ENCODE measurements at regions not wholly inside any gene's neighbourhood (a gene's known extent, or its start where the extent isn't known, plus 50 kb on each side); places are given as distances from the start of the nearest gene placed in this dataset.

DNA sequence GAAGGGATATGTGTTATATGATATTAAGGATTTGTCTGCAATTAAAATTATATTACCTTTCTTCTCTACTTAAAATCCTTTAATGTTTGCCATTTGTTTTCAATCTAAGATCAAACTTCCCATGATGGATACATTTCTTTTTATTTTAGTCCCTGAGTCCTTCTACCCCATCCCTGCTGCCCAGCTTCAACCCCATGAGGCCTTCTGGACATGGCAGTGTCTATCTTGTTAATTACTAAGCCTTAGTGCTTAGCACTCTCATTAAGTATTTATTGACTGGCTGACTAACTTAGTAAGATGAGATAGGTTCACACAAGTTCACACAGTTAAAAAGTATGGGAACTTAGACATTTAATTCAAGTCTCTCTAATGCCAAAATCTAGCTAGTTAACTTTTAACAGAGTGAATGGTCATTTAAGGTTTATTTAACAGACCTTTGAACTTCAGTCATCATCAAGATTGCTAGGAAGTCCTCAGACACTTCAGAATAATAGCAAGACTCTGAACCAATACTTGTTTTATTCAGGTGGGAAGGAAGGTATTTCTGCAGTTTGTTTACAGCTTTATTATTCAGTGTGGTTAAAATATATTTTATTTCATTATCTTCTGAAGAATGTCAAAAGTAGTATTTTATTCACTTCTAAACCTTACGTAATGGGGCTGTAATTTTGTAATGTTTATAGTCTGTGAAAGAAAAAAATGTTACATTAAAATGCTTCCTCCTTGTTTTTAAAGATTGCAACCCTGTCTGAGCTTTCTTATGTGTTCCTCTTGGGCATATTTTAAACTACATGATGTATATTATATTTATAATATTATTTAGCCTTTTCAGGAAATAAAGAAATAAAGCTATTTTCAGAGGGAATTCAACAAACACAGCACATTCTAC, 848.9 kb downstream of the REEP3 start:
- Histone ChIP-seq H3K4me3 (ENCODE audit: insufficient read length, low read depth) (no peak overlapping the region), H3K4me1 (ENCODE audit: insufficient read depth, insufficient read length) (no peaks in the 10 kb centered on the region), H3K9ac (ENCODE audit: insufficient read length, low read depth) (no peak overlapping the region), H3K36me3 (ENCODE audit: insufficient read depth, insufficient read length, low read length) (no peaks in the 10 kb centered on the region), H3K9me3 (ENCODE audit: insufficient read depth, low read length) (no peaks in the 10 kb centered on the region), H3K27me3 (ENCODE audit: insufficient read depth, insufficient read length) (no peaks in the 10 kb centered on the region)
- no peak for DNase-seq (ENCODE audit: low read depth, low spot score)
- TF ChIP-seq YY1 (IDR thresholded peaks at IDR 0.05; ENCODE audit: insufficient read depth, insufficient read length) (no peak), SUZ12 (IDR thresholded peaks at IDR 0.05; ENCODE audit: extremely low read depth, insufficient read depth, insufficient read length) (no peak)

GRCh38 chr10:64374346-64374745, 853.1 kb downstream of the REEP3 start:
- H3K36me3 ChIP-seq (ENCODE audit: insufficient read depth, insufficient read length, low read length) = no peaks in the 10 kb centered on the region
- no peaks in the 10 kb centered on the region for H3K27me3 ChIP-seq (ENCODE audit: insufficient read depth, insufficient read length)
- no peaks in the 10 kb centered on the region for H3K4me1 ChIP-seq (ENCODE audit: insufficient read depth, insufficient read length)
- TF ChIP-seq YY1 (IDR thresholded peaks at IDR 0.05; ENCODE audit: insufficient read depth, insufficient read length) (no peak), SUZ12 (IDR thresholded peaks at IDR 0.05; ENCODE audit: extremely low read depth, insufficient read depth, insufficient read length) (no peak), ZNF274 (IDR thresholded peaks at IDR 0.05; ENCODE audit: low read depth, low read length) (no peak)
- no peak overlapping the region for H3K9ac ChIP-seq (ENCODE audit: insufficient read length, low read depth)
- no peak overlapping the region for H3K4me3 ChIP-seq (ENCODE audit: insufficient read length, low read depth)
- no peaks in the 10 kb centered on the region for H3K9me3 ChIP-seq (ENCODE audit: insufficient read depth, low read length)
- no peak for DNase-seq (ENCODE audit: low read depth, low spot score)

DNA sequence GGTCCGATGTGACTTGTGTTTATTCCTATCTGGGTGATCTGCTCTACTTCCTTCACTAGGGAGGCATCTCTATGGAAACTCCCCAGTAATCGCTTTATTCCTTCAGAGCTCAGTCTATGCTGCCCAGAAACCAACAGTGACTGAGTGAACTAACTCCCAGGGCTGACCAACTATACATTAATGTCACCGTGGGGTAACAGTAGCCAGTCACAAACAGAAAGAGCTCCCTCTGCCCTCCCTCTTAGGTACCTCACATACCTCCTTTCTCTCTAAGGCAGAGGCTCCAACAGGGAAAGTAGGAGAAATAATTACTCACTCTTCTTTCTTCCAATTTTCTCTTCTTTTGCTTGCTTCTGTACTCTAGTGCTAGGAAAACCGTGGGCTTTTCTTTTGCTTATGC, 855.0 kb downstream of the REEP3 start:
- no peaks in the 10 kb centered on the region for H3K4me1 ChIP-seq (ENCODE audit: insufficient read depth, insufficient read length)
- H3K4me3 ChIP-seq (ENCODE audit: insufficient read length, low read depth) = no peak overlapping the region
- DNase-seq (ENCODE audit: low read depth, low spot score) = no peak
- H3K9ac ChIP-seq (ENCODE audit: insufficient read length, low read depth) = no peak overlapping the region
- TF ChIP-seq SUZ12 (IDR thresholded peaks at IDR 0.05; ENCODE audit: extremely low read depth, insufficient read depth, insufficient read length) (no peak), YY1 (IDR thresholded peaks at IDR 0.05; ENCODE audit: insufficient read depth, insufficient read length) (no peak), ZNF274 (IDR thresholded peaks at IDR 0.05; ENCODE audit: low read depth, low read length) (no peak)
- H3K27me3 ChIP-seq (ENCODE audit: insufficient read depth, insufficient read length) = no peaks in the 10 kb centered on the region
- H3K9me3 ChIP-seq (ENCODE audit: insufficient read depth, low read length) = no peaks in the 10 kb centered on the region
- no peaks in the 10 kb centered on the region for H3K36me3 ChIP-seq (ENCODE audit: insufficient read depth, insufficient read length, low read length)

GRCh38 chr10:64379898-64380297, 858.7 kb downstream of the REEP3 start:
- Histone ChIP-seq H3K4me3 (ENCODE audit: insufficient read length, low read depth) (no peak overlapping the region), H3K9ac (ENCODE audit: insufficient read length, low read depth) (no peak overlapping the region), H3K4me1 (ENCODE audit: insufficient read depth, insufficient read length) (peaks cover 2% of the 10 kb centered on the region), H3K27me3 (ENCODE audit: insufficient read depth, insufficient read length) (no peaks in the 10 kb centered on the region), H3K9me3 (ENCODE audit: insufficient read depth, low read length) (peaks cover 19% of the 10 kb centered on the region), H3K36me3 (ENCODE audit: insufficient read depth, insufficient read length, low read length) (no peaks in the 10 kb centered on the region)
- DNase-seq (ENCODE audit: low read depth, low spot score) = no peak
- TF ChIP-seq ZNF274 (IDR thresholded peaks at IDR 0.05; ENCODE audit: low read depth, low read length) (no peak), YY1 (IDR thresholded peaks at IDR 0.05; ENCODE audit: insufficient read depth, insufficient read length) (no peak), SUZ12 (IDR thresholded peaks at IDR 0.05; ENCODE audit: extremely low read depth, insufficient read depth, insufficient read length) (no peak)

GRCh38 chr10:64385355-64385754, 864.2 kb downstream of the REEP3 start:
- Histone ChIP-seq H3K4me3 (ENCODE audit: insufficient read length, low read depth) (no peak overlapping the region), H3K9me3 (ENCODE audit: insufficient read depth, low read length) (peaks cover 39% of the 10 kb centered on the region), H3K36me3 (ENCODE audit: insufficient read depth, insufficient read length, low read length) (no peaks in the 10 kb centered on the region), H3K4me1 (ENCODE audit: insufficient read depth, insufficient read length) (peaks cover 5% of the 10 kb centered on the region), H3K27me3 (ENCODE audit: insufficient read depth, insufficient read length) (no peaks in the 10 kb centered on the region), H3K9ac (ENCODE audit: insufficient read length, low read depth) (no peak overlapping the region)
- peak; percentile 84 for DNase-seq (ENCODE audit: low read depth, low spot score)
- TF ChIP-seq ZNF274 (IDR thresholded peaks at IDR 0.05; ENCODE audit: low read depth, low read length) (no peak), YY1 (IDR thresholded peaks at IDR 0.05; ENCODE audit: insufficient read depth, insufficient read length) (no peak), SUZ12 (IDR thresholded peaks at IDR 0.05; ENCODE audit: extremely low read depth, insufficient read depth, insufficient read length) (no peak)

DNA sequence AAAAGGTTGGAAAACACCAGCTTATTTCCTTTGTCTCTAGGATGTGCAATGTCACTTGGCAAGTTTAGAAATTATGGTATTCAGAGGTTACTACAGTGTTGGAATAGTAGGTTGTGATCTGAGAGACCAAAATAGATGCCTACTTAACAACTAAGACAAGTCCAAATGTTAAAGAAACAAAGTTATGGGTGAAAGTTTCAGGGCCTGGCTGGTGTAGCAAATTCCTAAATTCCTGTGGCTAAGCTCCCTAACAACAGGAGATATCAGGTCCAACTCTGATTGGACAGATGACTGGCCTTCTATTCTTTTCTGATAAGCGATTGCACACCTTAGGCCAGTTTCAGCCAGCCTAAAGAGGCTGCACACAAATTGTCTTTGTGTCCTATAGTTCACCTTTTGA, 873.5 kb downstream of the REEP3 start:
- no peak for DNase-seq (ENCODE audit: low read depth, low spot score)
- TF ChIP-seq SUZ12 (IDR thresholded peaks at IDR 0.05; ENCODE audit: extremely low read depth, insufficient read depth, insufficient read length) = no peak
- no peak for TF ChIP-seq YY1 (IDR thresholded peaks at IDR 0.05; ENCODE audit: insufficient read depth, insufficient read length)
- TF ChIP-seq ZNF274 (IDR thresholded peaks at IDR 0.05; ENCODE audit: low read depth, low read length) = no peak
- Histone ChIP-seq H3K4me1 (ENCODE audit: insufficient read depth, insufficient read length) (no peaks in the 10 kb centered on the region), H3K4me3 (ENCODE audit: insufficient read length, low read depth) (no peak overlapping the region), H3K27me3 (ENCODE audit: insufficient read depth, insufficient read length) (no peaks in the 10 kb centered on the region), H3K36me3 (ENCODE audit: insufficient read depth, insufficient read length, low read length) (no peaks in the 10 kb centered on the region), H3K9me3 (ENCODE audit: insufficient read depth, low read length) (0 out of 2 replicates have a peak, but pooled peaks cover 6% of the 10 kb centered on the region), H3K9ac (ENCODE audit: insufficient read length, low read depth) (no peak overlapping the region)

DNA sequence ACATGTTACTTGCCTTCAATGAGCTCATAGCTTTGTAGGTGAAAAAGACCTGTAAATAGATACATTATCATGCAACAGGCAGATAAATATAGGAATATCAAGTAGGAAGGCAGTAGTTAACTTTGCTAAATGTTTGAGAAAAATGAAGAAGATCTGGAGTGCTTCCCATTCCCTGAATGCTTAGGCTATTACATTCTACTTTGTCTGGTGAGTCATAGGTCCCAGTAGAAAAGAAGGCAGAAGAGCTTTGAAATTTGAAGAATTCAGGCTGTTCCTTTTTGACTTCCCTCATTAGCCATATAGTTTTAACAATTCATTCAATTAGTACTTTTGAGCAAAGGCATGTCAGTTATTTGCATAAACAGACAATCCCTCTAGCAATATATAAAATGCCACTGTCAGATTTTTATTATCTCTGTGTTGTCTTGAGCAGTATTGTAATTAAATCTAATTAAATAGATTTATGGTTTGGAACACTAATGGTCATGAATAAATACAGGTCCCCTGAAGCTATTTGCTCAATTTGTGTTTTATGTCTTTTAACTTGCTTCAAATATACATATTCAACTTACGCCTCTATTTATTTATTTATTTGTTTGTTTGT, 875.0 kb downstream of the REEP3 start:
- Histone ChIP-seq H3K27me3 (ENCODE audit: insufficient read depth, insufficient read length) (no peaks in the 10 kb centered on the region), H3K36me3 (ENCODE audit: insufficient read depth, insufficient read length, low read length) (no peaks in the 10 kb centered on the region), H3K9ac (ENCODE audit: insufficient read length, low read depth) (no peak overlapping the region), H3K4me1 (ENCODE audit: insufficient read depth, insufficient read length) (no peaks in the 10 kb centered on the region), H3K9me3 (ENCODE audit: insufficient read depth, low read length) (0 out of 2 replicates have a peak, but pooled peaks cover 6% of the 10 kb centered on the region), H3K4me3 (ENCODE audit: insufficient read length, low read depth) (no peak overlapping the region)
- DNase-seq (ENCODE audit: low read depth, low spot score) = peak; percentile 13
- TF ChIP-seq SUZ12 (IDR thresholded peaks at IDR 0.05; ENCODE audit: extremely low read depth, insufficient read depth, insufficient read length) = no peak
- TF ChIP-seq YY1 (IDR thresholded peaks at IDR 0.05; ENCODE audit: insufficient read depth, insufficient read length) = no peak
- no peak for TF ChIP-seq ZNF274 (IDR thresholded peaks at IDR 0.05; ENCODE audit: low read depth, low read length)

All from NT2/D1 (cell line).